ENCODE measurements at regions not wholly inside any gene's neighbourhood (a gene's known extent, or its start where the extent isn't known, plus 50 kb on each side); places are given as distances from the start of the nearest gene placed in this dataset.

DNA sequence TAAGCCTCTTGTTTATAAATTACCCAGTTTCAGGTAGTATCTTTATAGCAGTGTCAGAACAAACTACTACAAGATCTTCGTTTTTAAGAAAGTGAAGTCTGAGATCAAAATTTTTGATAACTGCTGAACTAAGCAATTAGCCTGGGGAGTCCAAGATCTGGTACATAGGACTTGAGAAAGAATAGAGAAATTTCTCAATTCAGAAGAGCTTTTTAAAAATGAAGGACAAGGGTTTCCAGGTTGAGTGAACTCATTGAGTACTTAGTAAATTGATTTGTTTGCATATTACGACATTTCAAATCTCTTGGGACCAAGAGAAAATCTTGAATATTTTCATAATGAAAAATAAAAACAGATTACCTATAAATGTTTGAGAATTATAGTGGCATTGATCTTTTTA is 386.6 kb upstream of the THRB start:
- TF ChIP-seq, protein P1, sequence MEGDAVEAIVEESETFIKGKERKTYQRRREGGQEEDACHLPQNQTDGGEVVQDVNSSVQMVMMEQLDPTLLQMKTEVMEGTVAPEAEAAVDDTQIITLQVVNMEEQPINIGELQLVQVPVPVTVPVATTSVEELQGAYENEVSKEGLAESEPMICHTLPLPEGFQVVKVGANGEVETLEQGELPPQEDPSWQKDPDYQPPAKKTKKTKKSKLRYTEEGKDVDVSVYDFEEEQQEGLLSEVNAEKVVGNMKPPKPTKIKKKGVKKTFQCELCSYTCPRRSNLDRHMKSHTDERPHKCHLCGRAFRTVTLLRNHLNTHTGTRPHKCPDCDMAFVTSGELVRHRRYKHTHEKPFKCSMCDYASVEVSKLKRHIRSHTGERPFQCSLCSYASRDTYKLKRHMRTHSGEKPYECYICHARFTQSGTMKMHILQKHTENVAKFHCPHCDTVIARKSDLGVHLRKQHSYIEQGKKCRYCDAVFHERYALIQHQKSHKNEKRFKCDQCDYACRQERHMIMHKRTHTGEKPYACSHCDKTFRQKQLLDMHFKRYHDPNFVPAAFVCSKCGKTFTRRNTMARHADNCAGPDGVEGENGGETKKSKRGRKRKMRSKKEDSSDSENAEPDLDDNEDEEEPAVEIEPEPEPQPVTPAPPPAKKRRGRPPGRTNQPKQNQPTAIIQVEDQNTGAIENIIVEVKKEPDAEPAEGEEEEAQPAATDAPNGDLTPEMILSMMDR (IDR thresholded peaks at IDR 0.05; ENCODE audit: low read length): no peak
- no peak for TF ChIP-seq EZH2 (optimal IDR thresholded peaks at IDR 0.05; ENCODE audit: low read depth, low read length)
